ENCODE measurements at regions not wholly inside any gene's neighbourhood (a gene's known extent, or its start where the extent isn't known, plus 50 kb on each side); places are given as distances from the start of the nearest gene placed in this dataset.
"Not testable (repeated sequence)": the region's sequence is repeated elsewhere in the genome, so short reads cannot be mapped to it uniquely, and the experiment has no call there.

- no peak for DNase-seq
Observed at GRCh38 chr3:110918963-110919362, 152.7 kb upstream of the NECTIN3 start.

DNA sequence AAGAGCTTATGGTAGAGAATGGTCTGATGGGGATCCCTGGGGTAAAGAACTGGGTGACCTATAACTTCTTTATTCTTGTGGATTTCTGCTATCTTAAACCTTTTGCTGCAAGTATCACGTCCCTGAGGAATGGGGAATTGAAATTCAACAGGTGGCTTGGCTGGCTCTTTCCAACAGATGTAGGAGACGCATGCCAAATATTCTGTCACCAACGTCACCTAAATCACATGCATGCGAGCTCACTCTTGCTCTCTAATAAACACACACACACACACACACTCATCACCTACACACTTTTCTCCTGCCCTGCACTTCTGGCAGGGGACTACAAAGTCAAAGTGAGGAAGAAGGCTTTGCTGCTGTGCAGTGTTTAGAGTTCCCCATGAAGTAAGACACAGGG lies 145.8 kb upstream of the NECTIN3 start:
- peak; percentile 70 for DNase-seq

- no peak for DNase-seq
Observed at GRCh38 chr3:110928016-110928662, 143.5 kb upstream of the NECTIN3 start.

DNA sequence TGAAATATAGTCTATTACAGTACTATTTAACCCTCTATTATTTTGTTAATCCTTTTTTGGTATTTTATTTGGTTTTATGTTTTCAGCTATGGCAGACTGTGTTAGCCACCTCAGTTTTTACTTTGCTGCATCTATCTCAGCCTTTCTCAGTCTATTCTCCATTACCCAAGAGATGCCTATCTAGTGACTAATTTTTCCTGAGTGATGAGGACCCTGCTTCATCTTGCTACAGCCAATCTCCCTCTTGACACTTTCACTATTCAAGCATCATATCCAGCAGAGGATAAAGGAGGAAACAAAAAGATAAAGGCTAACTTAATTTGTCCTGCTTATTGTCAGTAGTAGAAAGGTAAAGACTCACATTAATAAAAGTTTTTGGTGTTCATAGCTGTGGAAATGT lies 141.8 kb upstream of the NECTIN3 start:
- DNase-seq = no peak

- DNase-seq = peak; percentile 3
Observed at GRCh38 chr3:110932567-110932966, 139.0 kb upstream of the NECTIN3 start.

- no peak for DNase-seq
Observed at GRCh38 chr3:110933821-110934426, 137.7 kb upstream of the NECTIN3 start.

DNA sequence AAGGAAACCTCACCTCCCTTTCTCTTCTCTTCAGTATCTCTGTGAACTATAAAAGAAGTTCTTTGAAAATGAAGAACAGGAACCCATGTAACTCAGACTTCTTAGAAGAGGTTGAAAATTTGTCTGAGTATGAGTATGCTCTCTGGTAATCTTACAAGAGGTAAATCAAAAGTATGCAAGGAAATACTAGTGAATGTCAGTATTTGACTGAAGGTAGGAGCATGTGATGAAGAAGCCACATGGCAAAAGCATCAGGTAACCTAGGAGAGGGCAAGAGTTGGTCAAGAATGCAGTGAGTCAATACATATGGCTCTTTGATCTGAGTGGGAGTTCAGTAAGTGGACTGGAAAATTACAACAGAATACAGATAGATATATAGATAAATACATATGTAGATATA lies 133.0 kb upstream of the NECTIN3 start:
- no peak for DNase-seq

- DNase-seq = no peak
Observed at GRCh38 chr3:110940055-110940454, 131.6 kb upstream of the NECTIN3 start.

GRCh38 chr3:110944782-110945181 lies 126.8 kb upstream of the NECTIN3 start:
- no peak for DNase-seq

GRCh38 chr3:110946810-110947209 lies 124.8 kb upstream of the NECTIN3 start:
- DNase-seq = no peak

DNA sequence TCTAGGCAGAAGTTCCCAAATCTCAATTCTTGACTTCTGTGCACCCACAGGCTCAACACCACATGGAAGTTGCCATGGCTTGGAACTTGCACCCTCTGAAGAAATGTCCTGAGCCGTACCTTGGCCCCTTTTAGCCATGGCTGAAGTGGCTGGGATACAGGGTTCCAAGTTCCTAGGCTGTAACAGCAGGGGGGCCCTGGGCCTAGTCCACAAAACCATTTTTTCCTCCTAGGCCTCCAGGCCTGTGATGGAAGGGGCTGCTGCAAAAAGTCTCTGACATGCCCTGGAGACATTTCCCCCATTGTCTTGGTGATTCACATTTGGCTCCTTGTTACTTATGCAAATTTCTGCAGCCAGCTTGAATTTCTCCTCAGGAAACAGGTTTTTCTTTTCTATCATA lies 122.4 kb upstream of the NECTIN3 start:
- DNase-seq = not testable (repeated sequence)

DNA sequence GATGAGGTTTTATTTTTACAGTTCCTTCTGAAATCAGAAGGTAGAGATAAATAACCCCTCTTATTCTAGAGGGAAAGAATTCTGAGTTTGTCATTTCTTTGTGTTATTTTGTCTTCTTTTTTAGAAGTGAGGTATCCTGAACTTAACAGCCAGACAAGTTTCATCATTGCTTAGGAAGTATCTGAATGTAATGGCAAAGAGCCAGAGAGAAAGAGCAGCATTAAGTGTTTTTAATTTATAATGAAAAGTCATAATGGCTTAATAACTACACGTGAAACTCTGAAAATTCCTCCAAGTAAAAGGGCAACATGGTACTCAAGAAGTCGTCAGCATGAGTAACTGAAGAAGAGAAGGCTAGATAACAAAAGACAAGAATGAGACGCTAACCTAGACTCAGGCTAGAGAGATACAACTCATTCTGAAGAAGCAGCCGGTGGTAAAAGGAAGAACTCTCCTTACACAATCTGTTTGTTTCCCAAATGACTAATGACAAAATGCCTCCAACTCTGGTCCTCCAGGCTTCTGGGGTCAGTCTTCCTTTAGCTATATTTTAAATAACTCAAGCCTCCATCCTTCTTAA lies 116.2 kb upstream of the NECTIN3 start:
- no peak for DNase-seq

- no peak for DNase-seq
Observed at GRCh38 chr3:110956081-110956480, 115.5 kb upstream of the NECTIN3 start.

- no peak for DNase-seq
Observed at GRCh38 chr3:110957247-110958025, 114.2 kb upstream of the NECTIN3 start.

DNA sequence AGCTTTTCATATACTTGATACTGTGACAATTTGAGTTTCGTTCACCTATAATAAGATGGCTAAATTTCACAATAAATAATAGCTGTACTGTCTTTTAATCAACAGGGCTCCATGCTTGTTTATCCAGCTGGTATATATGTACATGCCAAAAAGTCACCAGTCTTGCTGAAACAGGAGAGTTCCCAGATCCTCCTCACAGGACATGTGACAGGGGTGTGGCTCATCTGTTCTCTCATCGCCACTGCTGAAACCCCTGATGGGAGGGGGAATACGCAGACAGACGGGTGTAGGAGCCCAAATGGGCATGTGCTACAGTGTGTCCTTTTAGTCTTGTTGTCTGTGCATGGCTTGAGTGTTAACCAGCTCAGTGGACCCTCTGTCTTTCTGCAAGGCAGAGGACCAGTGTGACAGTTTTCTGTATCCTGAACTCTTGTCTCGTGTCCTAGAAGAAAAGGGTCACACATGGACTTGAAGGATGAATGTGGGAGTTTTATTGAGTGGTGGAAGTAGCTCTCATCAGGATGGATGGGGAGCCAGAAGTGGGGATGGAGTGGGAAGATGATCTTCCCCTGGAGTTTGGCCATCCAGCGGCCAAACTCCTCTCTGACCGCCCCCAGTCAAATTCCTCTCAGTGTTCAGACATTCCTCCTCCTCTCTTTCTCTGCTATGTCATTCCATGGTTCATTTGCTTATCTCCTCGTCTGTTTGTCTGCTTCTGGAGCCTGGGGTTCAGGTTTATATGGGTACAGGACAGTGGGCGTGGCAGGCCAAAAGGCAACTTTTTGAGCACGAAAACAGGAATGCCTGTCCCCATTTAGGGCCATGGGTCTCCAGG lies 113.1 kb upstream of the NECTIN3 start:
- DNase-seq = no peak

GRCh38 chr3:110965976-110966375 lies 105.6 kb upstream of the NECTIN3 start:
- DNase-seq = no peak

GRCh38 chr3:110966966-110967663 lies 104.5 kb upstream of the NECTIN3 start:
- DNase-seq = no peak

DNA sequence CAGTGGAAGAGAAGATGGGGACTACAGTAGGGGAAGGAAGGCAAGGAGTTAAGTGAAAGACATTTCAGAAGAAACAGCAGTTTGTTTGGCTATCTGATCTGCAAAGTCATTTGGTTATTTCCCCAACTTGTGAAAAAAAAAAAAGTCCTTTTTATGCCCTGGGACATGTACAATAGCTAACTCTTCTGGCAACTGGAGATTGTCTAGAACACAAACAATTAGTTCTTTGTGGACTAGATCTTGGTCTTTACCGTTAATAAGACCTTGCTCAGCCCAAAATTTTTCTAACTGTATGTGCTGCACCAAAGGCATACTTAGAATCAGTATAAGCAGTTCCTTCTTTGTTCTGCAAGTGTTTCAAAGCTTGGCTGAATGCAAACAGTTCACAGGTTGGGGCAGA lies 103.5 kb upstream of the NECTIN3 start:
- DNase-seq = no peak

DNA sequence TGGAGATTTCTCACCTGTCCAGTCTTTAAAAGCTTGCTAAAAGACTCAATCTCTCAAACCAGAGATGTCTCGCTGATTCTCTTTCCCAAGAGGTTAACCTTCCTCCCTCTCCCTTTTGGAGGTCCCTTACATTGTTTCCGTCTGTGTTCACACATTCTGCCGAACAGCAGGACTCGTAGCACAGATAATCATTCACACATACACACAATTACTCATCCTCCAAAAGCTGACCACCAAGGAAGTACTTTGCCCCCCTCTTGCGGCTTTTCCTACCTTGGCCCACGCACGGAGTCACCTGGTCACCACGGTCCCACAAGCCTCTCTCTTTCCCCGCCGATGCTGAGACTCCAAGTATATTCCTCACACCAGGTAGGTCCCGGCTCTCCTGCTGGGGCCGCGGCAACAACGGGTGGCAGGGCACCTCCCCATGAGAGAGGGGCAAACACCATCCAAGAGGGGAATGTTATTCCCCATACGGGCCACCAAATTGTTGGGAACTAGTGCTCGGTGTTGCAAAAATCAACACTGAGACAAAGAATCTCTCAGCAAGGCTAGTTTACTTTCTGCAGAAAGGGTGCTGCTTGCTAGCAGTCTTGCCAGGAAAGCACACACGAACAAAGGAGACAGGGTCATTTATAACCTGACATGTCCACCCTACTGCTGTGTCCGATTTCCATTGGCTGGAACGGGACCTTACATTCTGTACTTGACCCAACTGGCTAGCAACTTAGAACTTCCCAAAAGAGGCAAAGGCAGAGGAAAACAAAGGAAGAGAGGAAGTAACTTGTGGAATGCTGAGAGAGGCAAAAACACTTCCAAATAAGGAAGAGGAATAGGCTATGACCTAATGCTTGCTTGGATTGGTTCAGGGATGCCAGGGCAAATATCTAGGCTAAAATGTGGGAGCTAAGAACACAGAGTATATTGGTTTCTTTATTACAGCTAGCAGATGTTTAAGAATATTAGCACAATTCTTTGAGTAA lies 102.1 kb upstream of the NECTIN3 start:
- no peak for DNase-seq

DNA sequence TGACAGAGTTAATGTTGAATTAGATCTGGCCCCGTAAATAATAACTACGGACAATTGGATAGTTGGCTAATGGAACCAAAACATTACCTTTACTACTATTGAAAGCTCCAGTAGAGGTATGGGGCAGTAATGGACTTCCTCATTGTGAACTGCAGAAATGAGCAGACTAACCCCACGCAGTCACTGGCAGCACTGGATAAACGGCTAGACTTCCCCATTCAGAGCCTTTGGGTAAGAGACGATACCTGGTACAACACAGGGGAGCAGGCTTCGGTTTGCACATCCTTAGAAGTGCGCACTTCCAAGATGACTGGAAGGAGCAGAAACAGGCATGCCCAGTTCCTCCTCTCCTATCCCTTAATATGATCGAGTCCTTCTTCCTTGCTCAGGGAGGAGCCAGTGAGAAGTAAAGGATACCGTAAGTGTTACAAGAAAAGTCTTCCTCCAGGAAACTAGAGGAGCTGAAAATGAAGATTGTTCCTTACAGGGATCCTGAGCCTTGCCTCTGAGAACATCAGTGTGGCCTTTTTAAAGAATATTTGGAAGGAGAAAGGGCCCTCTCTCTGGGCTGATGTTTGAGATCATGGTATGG lies 100.5 kb upstream of the NECTIN3 start:
- no peak for DNase-seq
